NCI-H128 (cell line): ENCODE measurements at regions not wholly inside any gene's neighbourhood (a gene's known extent, or its start where the extent isn't known, plus 50 kb on each side); places are given as distances from the start of the nearest gene placed in this dataset.

Experiments used
- DNase-seq: peaks from one replicate; lab custom pipeline; 2025; ENCODE audit not compliant: unreplicated experiment; lab: John Stamatoyannopoulos, UW

GRCh38 chr10:4215963-4216575, 431.1 kb upstream of the KLF6 start:
- no peak for DNase-seq

DNA sequence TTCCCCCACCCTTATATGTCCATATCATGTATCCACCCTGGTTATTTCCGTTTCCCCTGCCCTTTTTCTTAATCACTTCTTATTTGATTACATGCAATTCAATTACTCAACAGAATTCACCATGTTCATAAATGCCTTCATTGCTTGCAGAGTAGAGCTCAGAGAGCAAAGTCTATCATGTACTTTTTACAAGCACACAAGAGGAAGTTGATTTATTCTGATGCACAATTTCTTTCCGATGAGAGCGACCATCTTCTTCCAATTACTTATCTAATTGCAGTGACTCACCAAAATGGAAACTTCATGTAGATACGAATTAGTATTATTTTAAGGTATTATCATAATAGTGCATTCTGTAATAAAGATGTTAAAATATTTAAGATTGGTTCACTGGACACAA, 430.5 kb upstream of the KLF6 start:
- DNase-seq = no peak

- no peak for DNase-seq
These were observed 429.9 kb upstream of the KLF6 start for GRCh38 chr10:4214908-4215307.

GRCh38 chr10:4213441-4213840, 428.4 kb upstream of the KLF6 start:
- no peak for DNase-seq

DNA sequence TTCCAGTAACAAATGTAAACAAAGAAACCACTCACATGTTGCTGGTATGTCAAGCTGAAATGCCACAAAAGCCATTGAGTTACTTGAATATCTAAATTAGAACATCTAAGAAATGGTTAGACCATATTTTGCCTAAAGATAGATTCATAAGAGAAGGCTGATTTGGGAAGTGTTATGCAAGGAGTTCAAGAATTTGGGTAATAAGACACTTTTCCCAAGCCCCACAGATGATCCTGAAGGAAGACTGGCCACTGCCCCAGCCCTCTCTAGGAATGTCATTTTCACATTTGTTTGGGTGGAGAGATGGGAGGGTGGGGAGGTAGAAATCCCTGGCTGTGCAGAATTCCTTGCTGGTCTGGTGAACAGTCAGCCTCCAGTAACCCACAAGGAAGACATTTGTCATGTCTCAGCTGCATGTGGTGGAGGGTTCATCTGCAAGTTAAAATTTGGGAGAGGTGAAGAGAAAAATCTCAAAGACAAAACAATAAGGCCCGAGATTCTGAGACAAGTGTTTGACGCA, 427.2 kb upstream of the KLF6 start:
- no peak for DNase-seq

DNA sequence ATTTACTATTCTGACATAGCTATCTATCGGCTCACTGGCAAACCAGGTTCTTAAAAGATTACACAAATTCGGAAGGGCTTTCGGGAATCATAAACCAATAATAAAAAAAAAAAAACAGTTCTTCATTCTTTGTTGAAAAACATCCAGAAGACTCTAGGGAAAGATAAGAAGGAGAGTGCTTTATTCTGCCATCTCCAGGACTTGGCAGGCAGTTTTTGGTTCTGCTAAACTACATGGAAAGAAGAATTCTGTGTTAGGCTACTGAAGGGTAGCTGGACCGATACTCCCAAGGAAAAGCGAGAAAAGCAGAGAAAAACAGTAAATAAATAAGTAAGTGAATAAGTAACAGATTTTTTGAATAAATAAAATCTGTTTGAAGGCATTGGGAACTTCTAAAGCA, 423.5 kb upstream of the KLF6 start:
- DNase-seq = no peak

- DNase-seq = no peak
These were observed 420.1 kb upstream of the KLF6 start for GRCh38 chr10:4205113-4205512.

DNA sequence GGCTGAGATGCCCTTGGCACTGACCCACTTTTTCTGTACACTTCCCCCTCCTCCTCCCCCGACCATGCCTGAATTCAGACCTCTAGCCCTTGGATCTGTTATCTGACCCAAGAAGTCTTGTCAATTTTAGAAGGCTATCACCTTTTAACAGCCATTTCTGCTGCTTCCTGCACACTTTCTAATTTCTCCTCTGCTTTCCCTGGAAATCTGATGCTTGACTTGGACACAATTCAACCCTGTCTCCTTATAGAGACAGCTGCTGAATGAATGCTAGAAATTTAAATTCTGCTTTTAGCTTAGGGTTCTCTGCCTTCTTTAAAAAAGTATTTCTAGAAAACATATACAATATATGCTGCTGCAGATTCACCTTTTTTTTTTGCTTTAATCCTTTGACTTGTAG, 417.9 kb upstream of the KLF6 start:
- no peak for DNase-seq

- no peak for DNase-seq
These were observed 417.1 kb upstream of the KLF6 start for GRCh38 chr10:4201866-4202825.

- no peak for DNase-seq
These were observed 414.2 kb upstream of the KLF6 start for GRCh38 chr10:4199196-4199595.

DNA sequence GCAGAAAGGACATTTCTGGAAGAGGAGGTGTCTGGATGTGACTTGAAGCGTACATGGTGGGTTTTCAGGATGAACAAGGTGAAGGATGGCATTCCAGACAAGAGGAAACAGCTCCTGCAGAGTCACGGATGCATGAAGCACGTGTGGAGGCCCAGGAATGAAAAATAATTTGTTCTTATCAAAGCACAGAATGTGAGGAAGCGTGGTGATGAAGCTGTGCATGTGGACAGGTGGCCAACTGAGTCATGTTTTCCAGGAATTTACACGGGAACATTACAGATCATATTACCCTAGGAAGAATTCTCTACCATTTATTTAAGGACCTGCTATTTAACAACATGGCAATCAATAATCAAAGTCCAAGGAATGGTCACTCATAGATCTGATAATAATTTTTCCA, 413.2 kb upstream of the KLF6 start:
- DNase-seq = no peak

DNA sequence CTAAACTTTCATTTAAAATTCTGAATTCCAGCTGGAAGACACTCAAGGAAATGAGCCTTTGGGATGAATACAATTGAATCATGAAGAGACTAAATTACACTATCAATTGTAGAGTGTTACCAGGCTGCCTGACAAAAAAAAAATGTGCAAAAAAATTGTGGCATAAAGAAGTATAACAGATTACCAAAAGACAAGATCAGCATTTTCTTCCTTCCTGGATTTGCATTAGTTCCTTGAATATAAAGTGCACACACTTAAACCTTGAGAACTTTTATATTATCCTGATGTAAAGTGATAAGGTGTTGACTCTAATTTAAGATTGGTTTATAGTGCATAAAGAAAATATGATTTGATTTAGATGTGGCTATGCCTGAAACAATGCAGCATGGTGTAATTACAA, 412.7 kb upstream of the KLF6 start:
- no peak for DNase-seq

DNA sequence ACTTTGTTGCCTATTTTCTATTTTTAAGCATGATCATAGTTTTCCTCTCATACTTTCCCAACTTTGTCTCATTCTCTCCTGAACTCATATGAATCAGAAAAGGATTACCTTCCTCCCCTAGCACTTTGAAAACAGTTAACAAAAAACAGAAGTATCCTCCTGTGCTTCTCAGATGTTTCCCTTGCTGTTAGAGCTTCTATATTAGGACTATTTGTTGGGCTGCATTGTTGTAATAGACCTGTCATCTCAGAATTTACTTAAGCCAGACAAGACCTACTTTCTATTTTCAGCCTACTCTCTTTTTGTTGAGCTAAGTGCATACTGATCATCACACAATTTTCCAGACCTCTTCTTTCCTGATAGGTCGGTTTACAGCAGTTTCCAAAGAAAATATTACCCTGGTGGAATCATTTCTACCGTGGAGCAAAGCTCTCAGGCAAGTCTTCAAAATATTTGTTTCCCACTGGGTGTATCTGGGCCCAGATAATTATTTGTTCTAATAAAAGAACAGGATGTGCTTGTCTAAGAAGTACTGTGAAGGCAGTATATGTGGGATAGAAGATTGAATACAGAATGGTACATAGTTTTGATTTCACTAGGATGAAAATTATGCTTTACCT, 411.9 kb upstream of the KLF6 start:
- DNase-seq = no peak

GRCh38 chr10:4196183-4196582, 411.2 kb upstream of the KLF6 start:
- DNase-seq = no peak

DNA sequence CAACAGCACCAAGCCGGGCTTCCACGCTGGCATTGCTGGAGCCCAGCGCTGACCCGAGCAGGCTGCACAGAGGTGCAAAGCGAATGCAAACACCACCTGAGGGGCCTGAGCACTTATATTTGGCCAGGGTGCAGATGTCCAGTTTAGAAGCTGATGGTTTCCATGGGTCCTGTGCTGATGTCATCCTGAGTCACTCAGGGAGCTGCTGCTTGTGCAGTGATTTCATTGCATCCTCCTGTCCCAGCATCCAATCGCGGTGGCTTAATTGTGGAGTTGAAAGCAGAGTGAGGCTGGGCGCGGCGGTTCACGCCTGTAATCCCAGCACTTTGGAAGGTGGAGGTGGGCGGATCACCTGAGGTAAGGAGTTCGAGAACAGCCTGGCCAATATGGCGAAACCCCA, 410.2 kb upstream of the KLF6 start:
- no peak for DNase-seq

- DNase-seq = no peak
These were observed 409.2 kb upstream of the KLF6 start for GRCh38 chr10:4194231-4194630.

DNA sequence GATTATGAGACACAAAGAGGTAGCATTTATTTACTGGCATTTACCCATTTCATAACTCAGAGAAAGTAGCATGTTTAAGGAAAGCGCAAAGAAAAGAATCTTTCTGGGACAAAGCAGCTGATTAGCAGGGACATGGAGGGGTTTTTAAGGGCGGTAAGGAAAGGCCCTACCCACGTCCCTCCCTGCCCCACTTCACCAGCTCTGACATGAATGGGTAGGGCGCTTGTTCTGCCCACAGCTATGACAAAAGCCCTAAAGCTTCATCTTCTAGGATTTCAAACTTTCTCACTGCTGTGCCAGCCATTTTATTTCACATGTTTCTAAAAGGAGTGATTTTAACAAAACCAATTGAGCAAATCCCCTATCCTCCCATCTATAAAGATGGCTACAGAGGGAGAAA, 406.9 kb upstream of the KLF6 start:
- no peak for DNase-seq

DNA sequence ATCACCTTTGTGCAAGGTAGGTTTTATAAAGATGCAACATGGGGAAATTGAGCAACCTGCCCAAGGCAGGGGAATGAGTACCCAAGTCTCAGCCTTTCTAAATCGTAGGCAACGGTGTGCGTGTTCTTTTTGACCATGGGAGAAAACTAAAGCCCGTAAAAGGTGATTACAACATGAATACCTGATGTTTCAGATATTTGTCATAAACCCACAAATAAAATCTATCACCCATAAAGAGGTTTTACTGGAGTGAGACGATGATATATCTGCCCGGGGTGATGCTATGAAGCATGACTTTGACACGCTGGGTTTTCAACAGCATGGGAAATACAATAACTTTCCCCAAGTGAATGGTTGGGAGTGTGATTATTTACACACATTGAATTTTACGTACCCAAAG, 406.3 kb upstream of the KLF6 start:
- DNase-seq = no peak

DNA sequence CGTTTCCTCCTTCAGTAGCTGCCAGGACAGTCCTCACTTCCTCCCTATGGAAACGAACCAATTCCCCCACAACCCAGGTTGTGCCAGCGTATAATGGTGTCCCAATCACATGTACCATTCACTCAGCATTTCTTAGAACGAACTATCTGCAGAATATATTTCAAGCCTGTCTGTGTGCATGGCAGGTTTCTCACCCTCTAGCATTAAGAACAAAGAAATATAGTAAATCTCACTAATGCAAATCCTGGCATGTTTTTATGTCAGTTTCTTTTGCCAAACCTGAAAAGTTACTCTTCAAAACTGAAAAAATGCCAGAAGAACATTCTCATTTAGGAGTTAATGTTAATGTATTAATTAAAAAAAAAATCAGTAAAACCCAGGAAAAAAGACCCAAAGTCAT, 405.9 kb upstream of the KLF6 start:
- DNase-seq = no peak

DNA sequence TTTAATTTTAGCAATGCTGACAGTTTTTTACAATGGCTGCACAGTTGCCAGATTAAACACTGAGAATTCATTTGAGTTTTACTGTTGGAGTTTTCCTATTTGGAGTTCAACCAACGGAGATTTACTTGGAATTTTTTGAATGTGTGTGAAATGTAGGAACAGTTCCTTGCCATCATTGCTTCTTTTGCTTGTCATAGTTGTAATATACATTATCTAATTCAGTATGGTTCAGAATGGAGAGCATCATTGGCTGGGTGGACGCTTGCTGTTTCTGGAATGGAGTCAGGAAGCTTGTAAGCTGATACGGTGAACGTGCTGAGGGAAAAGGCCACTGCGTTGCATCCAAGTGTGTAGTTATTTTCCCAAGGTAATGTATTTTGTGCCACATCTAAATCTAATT, 404.3 kb upstream of the KLF6 start:
- no peak for DNase-seq

- no peak for DNase-seq
These were observed 403.4 kb upstream of the KLF6 start for GRCh38 chr10:4188406-4188805.
